SK-N-SH (cell line): ENCODE measurements at regions not wholly inside any gene's neighbourhood (a gene's known extent, or its start where the extent isn't known, plus 50 kb on each side); places are given as distances from the start of the nearest gene placed in this dataset.

Source experiments
- CTCF ChIA-PET: fragments of 300-600, 350-600 bp; formaldehyde crosslinking; extraction: SDS; loops from one replicate; lab custom pipeline; 2021; lab: Yijun Ruan, JAX
- POLR2A ChIA-PET: fragments of 350-600 bp; sonication (Branson Sonifier 250); formaldehyde crosslinking; extraction: SDS; loops from one replicate; lab custom pipeline; 2020; ENCODE audit warnings: antibody characterized with exemption, inconsistent platforms; lab: Yijun Ruan, JAX
- DNase-seq: peaks from one replicate; pipeline ENCODE4 v3.0.0; 2012
- H2AFZ ChIP-seq: fragments of 200-600 bp; sonication (generic); 2 replicates; pipeline ENCODE4 v1.8.1; 2016; ENCODE audit warnings: antibody characterized with exemption, mild to moderate bottlenecking, low read depth
- H3F3A ChIP-seq: fragments of 200-600 bp; sonication (generic); replicated peaks from 2 replicates; pipeline ENCODE3; 2016; ENCODE audit warnings: antibody characterized with exemption, mild to moderate bottlenecking; ENCODE audit not compliant: insufficient read depth
- H3K27ac ChIP-seq, 2 experiments: fragments of 200-500 bp in 1 of 2; fragments of 200-600 bp in 1 of 2; sonication (Bioruptor generic) in 1 of 2; sonication (generic), shearing (Covaris generic) in 1 of 2; 2 replicates each; pipeline versions ENCODE4 v1.5.1 to v1.6.1; 2014 to 2016; ENCODE audit warnings: low read depth in 2 of 2, inconsistent platforms in 1 of 2, low read length in 1 of 2, mild to moderate bottlenecking in 1 of 2, mixed read lengths in 1 of 2
- H3K27me3 ChIP-seq: fragments of 200-600 bp; sonication (generic), shearing (Covaris generic); 2 replicates; pipeline ENCODE4 v1.6.1; 2016; ENCODE audit warnings: mixed run types; ENCODE audit not compliant: insufficient read depth
- H3K36me3 ChIP-seq, 2 experiments: fragments of 200-500 bp in 1 of 2; fragments of 200-600 bp in 1 of 2; sonication (Bioruptor generic) in 1 of 2; sonication (generic) in 1 of 2; replicated peaks in 1 of 2; 2 replicates each; pipeline versions ENCODE3 to v1.5.1; 2014 to 2016; ENCODE audit warnings: low read length in 1 of 2, mild to moderate bottlenecking in 1 of 2; ENCODE audit not compliant: insufficient read depth in 2 of 2, control insufficient read depth in 1 of 2
- H3K4me1 ChIP-seq, 2 experiments: fragments of 200-500 bp in 1 of 2; fragments of 200-600 bp in 1 of 2; sonication (Bioruptor generic) in 1 of 2; sonication (generic), shearing (Covaris generic) in 1 of 2; 2 replicates each; pipeline versions ENCODE4 v1.5.1 to v1.6.1; 2014 to 2016; ENCODE audit warnings: low read depth in 1 of 2, low read length in 1 of 2, mixed run types in 1 of 2; ENCODE audit not compliant: insufficient read depth in 2 of 2, control insufficient read depth in 1 of 2
- H3K4me2 ChIP-seq: fragments of 200-600 bp; sonication (generic), shearing (Covaris generic); 2 replicates; pipeline ENCODE4 v1.6.1; 2017; ENCODE audit warnings: mixed run types
- H3K4me3 ChIP-seq, 2 experiments: fragments of 200-500 bp in 1 of 2; fragments of 200-600 bp in 1 of 2; sonication (Bioruptor generic) in 1 of 2; sonication (generic), shearing (Covaris generic) in 1 of 2; 2 replicates each; pipeline versions ENCODE4 v1.5.1 to v1.8.1; 2014 to 2016; ENCODE audit warnings: low read depth in 2 of 2, inconsistent platforms in 1 of 2, low read length in 1 of 2, mild to moderate bottlenecking in 1 of 2, mixed read lengths in 1 of 2, moderate library complexity in 1 of 2
- H3K79me2 ChIP-seq: fragments of 200-600 bp; sonication (generic); 2 replicates; pipeline ENCODE4 v1.8.1; 2017; ENCODE audit warnings: mild to moderate bottlenecking; ENCODE audit not compliant: insufficient read depth
- H3K9ac ChIP-seq: fragments of 200-600 bp; sonication (generic); 2 replicates; pipeline ENCODE4 v1.6.1; 2017; ENCODE audit warnings: mixed run types
- H3K9me2 ChIP-seq: fragments of 200-600 bp; sonication (generic); 2 replicates; pipeline ENCODE4 v1.6.1; 2017; ENCODE audit warnings: mixed run types
- H3K9me3 ChIP-seq: fragments of 200-600 bp; sonication (generic); 2 replicates; pipeline ENCODE4 v1.6.1; 2017; ENCODE audit warnings: mixed run types, mild to moderate bottlenecking, moderate library complexity
- H4K20me1 ChIP-seq: fragments of 200-600 bp; sonication (generic); 2 replicates; pipeline ENCODE4 v1.6.1; 2017; ENCODE audit warnings: mild to moderate bottlenecking, mixed run types; ENCODE audit not compliant: insufficient read depth
- CTCF ChIP-seq: fragments of 200-600 bp; sonication (generic); IDR thresholded peaks from 2 replicates; pipeline ENCODE4 v1.6.1; 2017; ENCODE audit warnings: antibody characterized with exemption, mild to moderate bottlenecking, moderate library complexity
- EZH2phosphoT487 ChIP-seq: fragments of 200-600 bp; sonication (generic); IDR thresholded peaks from 2 replicates; pipeline ENCODE4 v1.6.1; 2017; ENCODE audit warnings: low read depth, mixed run types, mild to moderate bottlenecking, antibody characterized with exemption, moderate library complexity, borderline replicate concordance
- FOSL2 ChIP-seq: IDR thresholded peaks from 2 replicates; pipeline ENCODE4 v1.4.0; 2012; ENCODE audit warnings: low read depth, mild to moderate bottlenecking, moderate library complexity, borderline replicate concordance
- GABPA ChIP-seq: IDR thresholded peaks from 2 replicates; pipeline ENCODE4 v1.4.0; 2012; ENCODE audit warnings: low read depth, mild to moderate bottlenecking
- GATA2 ChIP-seq: sonication (generic); formaldehyde crosslinking; IDR thresholded peaks from 2 replicates; pipeline ENCODE4 v1.5.0; 2020; ENCODE audit warnings: mild to moderate bottlenecking, missing genetic modification reagents
- MAX ChIP-seq: IDR thresholded peaks from 2 replicates; pipeline ENCODE4 v1.4.0; 2012; ENCODE audit warnings: low read depth
- MEF2A ChIP-seq: IDR thresholded peaks from 2 replicates; pipeline ENCODE4 v1.4.0; 2012; ENCODE audit warnings: low read depth, borderline replicate concordance
- NFIC ChIP-seq: IDR thresholded peaks from 2 replicates; pipeline ENCODE4 v1.4.0; 2012; ENCODE audit warnings: borderline replicate concordance
- REST ChIP-seq: IDR thresholded peaks from 2 replicates; pipeline ENCODE4 v1.6.1; 2012; ENCODE audit warnings: mild to moderate bottlenecking, low read depth, low read length, moderate library complexity
- RFX5 ChIP-seq: IDR thresholded peaks from 2 replicates; pipeline ENCODE4 v1.6.1; 2012; ENCODE audit warnings: mild to moderate bottlenecking, improper control_type of control experiment, low read length
- SMC3 ChIP-seq: IDR thresholded peaks from 2 replicates; pipeline ENCODE4 v1.6.1; 2012; ENCODE audit warnings: low read depth, low read length, improper control_type of control experiment
- TAF1 ChIP-seq: IDR thresholded peaks from 2 replicates; pipeline ENCODE4 v1.6.1; 2012; ENCODE audit warnings: low read depth, mild to moderate bottlenecking, low read length, moderate library complexity, borderline replicate concordance
- TEAD4 ChIP-seq: IDR thresholded peaks from 2 replicates; pipeline ENCODE4 v1.4.0; 2012; ENCODE audit warnings: mild to moderate bottlenecking, borderline replicate concordance; ENCODE audit not compliant: insufficient read depth
- WGBS: methylation state at CpG from one replicate; pipeline ENCODE4 v1.1.6; 2017; ENCODE audit warnings: low lambda C conversion rate; 5-methylcytosine and 5-hydroxymethylcytosine counted together
- TF ChIP-seq, protein P1 (sequence below): fragments of 150-350 bp; IDR thresholded peaks from 2 replicates; pipeline ENCODE4 v1.6.1; 2016; ENCODE audit warnings: mild to moderate bottlenecking, low read depth, low read length
- TF ChIP-seq, protein P2 (sequence below): IDR thresholded peaks from 2 replicates; pipeline ENCODE4; 2012
- TF ChIP-seq, protein P3 (sequence below): IDR thresholded peaks from 2 replicates; pipeline ENCODE4 v1.4.0; 2012; ENCODE audit warnings: low read depth, borderline replicate concordance

GRCh38 chr6:159642995-159643394 lies 50.0 kb downstream of the SOD2 start:
- Histone ChIP-seq H3K9me3 (no peaks in the 10 kb centered on the region), H3K27ac (no peak overlapping the region), H3K4me3 (no peak overlapping the region), H3K36me3 (no peaks in the 10 kb centered on the region), H3K9ac (no peak overlapping the region), H4K20me1 (no peaks in the 10 kb centered on the region), H3K4me1 (no peaks in the 10 kb centered on the region), H3K79me2 (no peaks in the 10 kb centered on the region), H3F3A (no peaks in the 10 kb centered on the region), H2AFZ (no peak overlapping the region), H3K4me2 (no peak overlapping the region), H3K9me2 (no peaks in the 10 kb centered on the region), H3K27me3 (no peaks in the 10 kb centered on the region)
- ChIA-PET CTCF (interaction anchor here (1.9 to 3.8 kb wide), 2 partner anchors 10 to 12 kb away, joined by 7 to 21 read pairs; no protein-coding TSS in a partner anchor), POLR2A (no interaction called here)
- TF ChIP-seq, protein P1, sequence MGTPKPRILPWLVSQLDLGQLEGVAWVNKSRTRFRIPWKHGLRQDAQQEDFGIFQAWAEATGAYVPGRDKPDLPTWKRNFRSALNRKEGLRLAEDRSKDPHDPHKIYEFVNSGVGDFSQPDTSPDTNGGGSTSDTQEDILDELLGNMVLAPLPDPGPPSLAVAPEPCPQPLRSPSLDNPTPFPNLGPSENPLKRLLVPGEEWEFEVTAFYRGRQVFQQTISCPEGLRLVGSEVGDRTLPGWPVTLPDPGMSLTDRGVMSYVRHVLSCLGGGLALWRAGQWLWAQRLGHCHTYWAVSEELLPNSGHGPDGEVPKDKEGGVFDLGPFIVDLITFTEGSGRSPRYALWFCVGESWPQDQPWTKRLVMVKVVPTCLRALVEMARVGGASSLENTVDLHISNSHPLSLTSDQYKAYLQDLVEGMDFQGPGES, result no peak
- TF ChIP-seq SMC3 (no peak), MAX (no peak), GABPA (no peak), FOSL2 (no peak), TEAD4 (no peak), CTCF (no peak), GATA2 (CRISPR knock-in tag) (no peak), RFX5 (no peak), EZH2phosphoT487 (no peak), MEF2A (no peak), TAF1 (no peak), NFIC (no peak), REST (no peak)
- TF ChIP-seq, protein P2, sequence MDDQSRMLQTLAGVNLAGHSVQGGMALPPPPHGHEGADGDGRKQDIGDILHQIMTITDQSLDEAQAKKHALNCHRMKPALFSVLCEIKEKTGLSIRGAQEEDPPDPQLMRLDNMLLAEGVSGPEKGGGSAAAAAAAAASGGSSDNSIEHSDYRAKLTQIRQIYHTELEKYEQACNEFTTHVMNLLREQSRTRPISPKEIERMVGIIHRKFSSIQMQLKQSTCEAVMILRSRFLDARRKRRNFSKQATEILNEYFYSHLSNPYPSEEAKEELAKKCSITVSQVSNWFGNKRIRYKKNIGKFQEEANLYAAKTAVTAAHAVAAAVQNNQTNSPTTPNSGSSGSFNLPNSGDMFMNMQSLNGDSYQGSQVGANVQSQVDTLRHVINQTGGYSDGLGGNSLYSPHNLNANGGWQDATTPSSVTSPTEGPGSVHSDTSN, result no peak
- TF ChIP-seq, protein P3, sequence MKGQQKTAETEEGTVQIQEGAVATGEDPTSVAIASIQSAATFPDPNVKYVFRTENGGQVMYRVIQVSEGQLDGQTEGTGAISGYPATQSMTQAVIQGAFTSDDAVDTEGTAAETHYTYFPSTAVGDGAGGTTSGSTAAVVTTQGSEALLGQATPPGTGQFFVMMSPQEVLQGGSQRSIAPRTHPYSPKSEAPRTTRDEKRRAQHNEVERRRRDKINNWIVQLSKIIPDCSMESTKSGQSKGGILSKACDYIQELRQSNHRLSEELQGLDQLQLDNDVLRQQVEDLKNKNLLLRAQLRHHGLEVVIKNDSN, result no peak
- DNase-seq, result no peak
- 76% methylated on average over 6 of the region's 7 CpGs for WGBS
